ENCODE measurements at regions not wholly inside any gene's neighbourhood (a gene's known extent, or its start where the extent isn't known, plus 50 kb on each side); places are given as distances from the start of the nearest gene placed in this dataset.

DNA sequence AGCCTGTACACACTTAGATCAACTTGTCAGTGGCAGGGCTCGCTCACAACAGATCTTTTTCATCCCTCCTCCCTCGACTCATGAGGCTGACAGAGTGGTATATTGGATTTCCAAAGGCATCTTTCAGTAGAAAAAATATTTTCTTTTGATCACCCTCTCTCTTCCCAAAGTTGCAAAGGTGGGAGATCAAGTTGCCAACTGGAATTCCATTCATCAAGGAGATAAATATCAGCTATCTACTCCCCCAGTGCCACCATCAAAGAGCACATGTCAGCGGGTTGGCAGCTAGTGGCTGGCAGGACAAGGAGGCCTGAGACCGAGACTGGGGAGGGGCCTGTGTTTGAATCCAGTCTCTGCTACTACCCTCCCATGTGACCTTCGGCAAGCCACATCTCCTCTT, 539.7 kb upstream of the CDH11 start:
- TF ChIP-seq, protein P1, sequence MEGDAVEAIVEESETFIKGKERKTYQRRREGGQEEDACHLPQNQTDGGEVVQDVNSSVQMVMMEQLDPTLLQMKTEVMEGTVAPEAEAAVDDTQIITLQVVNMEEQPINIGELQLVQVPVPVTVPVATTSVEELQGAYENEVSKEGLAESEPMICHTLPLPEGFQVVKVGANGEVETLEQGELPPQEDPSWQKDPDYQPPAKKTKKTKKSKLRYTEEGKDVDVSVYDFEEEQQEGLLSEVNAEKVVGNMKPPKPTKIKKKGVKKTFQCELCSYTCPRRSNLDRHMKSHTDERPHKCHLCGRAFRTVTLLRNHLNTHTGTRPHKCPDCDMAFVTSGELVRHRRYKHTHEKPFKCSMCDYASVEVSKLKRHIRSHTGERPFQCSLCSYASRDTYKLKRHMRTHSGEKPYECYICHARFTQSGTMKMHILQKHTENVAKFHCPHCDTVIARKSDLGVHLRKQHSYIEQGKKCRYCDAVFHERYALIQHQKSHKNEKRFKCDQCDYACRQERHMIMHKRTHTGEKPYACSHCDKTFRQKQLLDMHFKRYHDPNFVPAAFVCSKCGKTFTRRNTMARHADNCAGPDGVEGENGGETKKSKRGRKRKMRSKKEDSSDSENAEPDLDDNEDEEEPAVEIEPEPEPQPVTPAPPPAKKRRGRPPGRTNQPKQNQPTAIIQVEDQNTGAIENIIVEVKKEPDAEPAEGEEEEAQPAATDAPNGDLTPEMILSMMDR (IDR thresholded peaks at IDR 0.05) = no peak
- TF ChIP-seq POLR2A (IDR thresholded peaks at IDR 0.05) = no peak
